ENCODE measurements at regions not wholly inside any gene's neighbourhood (a gene's known extent, or its start where the extent isn't known, plus 50 kb on each side); places are given as distances from the start of the nearest gene placed in this dataset.

- TF ChIP-seq, protein P1, sequence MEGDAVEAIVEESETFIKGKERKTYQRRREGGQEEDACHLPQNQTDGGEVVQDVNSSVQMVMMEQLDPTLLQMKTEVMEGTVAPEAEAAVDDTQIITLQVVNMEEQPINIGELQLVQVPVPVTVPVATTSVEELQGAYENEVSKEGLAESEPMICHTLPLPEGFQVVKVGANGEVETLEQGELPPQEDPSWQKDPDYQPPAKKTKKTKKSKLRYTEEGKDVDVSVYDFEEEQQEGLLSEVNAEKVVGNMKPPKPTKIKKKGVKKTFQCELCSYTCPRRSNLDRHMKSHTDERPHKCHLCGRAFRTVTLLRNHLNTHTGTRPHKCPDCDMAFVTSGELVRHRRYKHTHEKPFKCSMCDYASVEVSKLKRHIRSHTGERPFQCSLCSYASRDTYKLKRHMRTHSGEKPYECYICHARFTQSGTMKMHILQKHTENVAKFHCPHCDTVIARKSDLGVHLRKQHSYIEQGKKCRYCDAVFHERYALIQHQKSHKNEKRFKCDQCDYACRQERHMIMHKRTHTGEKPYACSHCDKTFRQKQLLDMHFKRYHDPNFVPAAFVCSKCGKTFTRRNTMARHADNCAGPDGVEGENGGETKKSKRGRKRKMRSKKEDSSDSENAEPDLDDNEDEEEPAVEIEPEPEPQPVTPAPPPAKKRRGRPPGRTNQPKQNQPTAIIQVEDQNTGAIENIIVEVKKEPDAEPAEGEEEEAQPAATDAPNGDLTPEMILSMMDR (tag by site-specific recombination; IDR thresholded peaks at IDR 0.05): no peak
- TF ChIP-seq REST (tag by site-specific recombination; IDR thresholded peaks at IDR 0.05) (no peak), ZNF114 (tag by site-specific recombination; IDR thresholded peaks at IDR 0.05) (no peak)
These were observed 81.7 kb upstream of the NXT1 start for GRCh38 chr20:23268792-23269354.
